ENCODE measurements at regions not wholly inside any gene's neighbourhood (a gene's known extent, or its start where the extent isn't known, plus 50 kb on each side); places are given as distances from the start of the nearest gene placed in this dataset.
A peak's percentile ranks its signal among the peaks of the same experiment; 100 is the strongest.

- Mint-ChIP-seq H3K4me1 (ENCODE audit: low read depth) (no peaks in the 10 kb centered on the region), H3K36me3 (no peaks in the 10 kb centered on the region), H3K9me3 (no peaks in the 10 kb centered on the region), H3K27me3 (no peaks in the 10 kb centered on the region), H3K27ac (no peak overlapping the region), H3K4me3 (no peak overlapping the region)
- DNase-seq = no peak
- CTCF ChIA-PET = no interaction called here
- POLR2A ChIA-PET = no interaction called here
- intact Hi-C loops (cut with micrococcal nuclease) = no loop called here
These were observed 54.1 kb upstream of the PIK3C2G start for GRCh38 chr12:18207266-18207665.

GRCh38 chr12:18206198-18206597 lies 55.1 kb upstream of the PIK3C2G start:
- intact Hi-C loops (cut with micrococcal nuclease) = no loop called here
- H3K36me3 Mint-ChIP-seq = no peaks in the 10 kb centered on the region
- CTCF ChIA-PET = no interaction called here
- H3K9me3 Mint-ChIP-seq = no peaks in the 10 kb centered on the region
- no peak overlapping the region for H3K4me3 Mint-ChIP-seq
- H3K27ac Mint-ChIP-seq = no peak overlapping the region
- DNase-seq = no peak
- H3K4me1 Mint-ChIP-seq (ENCODE audit: low read depth) = no peaks in the 10 kb centered on the region
- POLR2A ChIA-PET = no interaction called here
- no peaks in the 10 kb centered on the region for H3K27me3 Mint-ChIP-seq

- intact Hi-C loops (cut with micrococcal nuclease) = no loop called here
- H3K36me3 Mint-ChIP-seq = no peaks in the 10 kb centered on the region
- no peaks in the 10 kb centered on the region for H3K4me1 Mint-ChIP-seq (ENCODE audit: low read depth)
- POLR2A ChIA-PET = no interaction called here
- DNase-seq = no peak
- CTCF ChIA-PET = no interaction called here
- H3K27me3 Mint-ChIP-seq = no peaks in the 10 kb centered on the region
- H3K27ac Mint-ChIP-seq = no peak overlapping the region
- no peaks in the 10 kb centered on the region for H3K9me3 Mint-ChIP-seq
- no peak overlapping the region for H3K4me3 Mint-ChIP-seq
These were observed 57.3 kb upstream of the PIK3C2G start for GRCh38 chr12:18204053-18204452.

GRCh38 chr12:18192119-18192518 lies 69.2 kb upstream of the PIK3C2G start:
- ChIA-PET POLR2A (no interaction called here), CTCF (no interaction called here)
- intact Hi-C loops (cut with micrococcal nuclease) = no loop called here
- Mint-ChIP-seq H3K36me3 (no peaks in the 10 kb centered on the region), H3K4me1 (ENCODE audit: low read depth) (no peaks in the 10 kb centered on the region), H3K27me3 (no peaks in the 10 kb centered on the region), H3K4me3 (no peak overlapping the region), H3K9me3 (peaks cover 2% of the 10 kb centered on the region), H3K27ac (no peak overlapping the region)
- DNase-seq = no peak

- Mint-ChIP-seq H3K4me1 (ENCODE audit: low read depth) (no peaks in the 10 kb centered on the region), H3K27me3 (no peaks in the 10 kb centered on the region), H3K4me3 (no peak overlapping the region)
These were observed 78.2 kb upstream of the PIK3C2G start for GRCh38 chr12:18183141-18183540.

GRCh38 chr12:18171571-18171970 lies 81.6 kb upstream of the RERGL start:
- Mint-ChIP-seq H3K27ac (no peak overlapping the region), H3K27me3 (peaks cover 1% of the 10 kb centered on the region), H3K36me3 (no peaks in the 10 kb centered on the region), H3K4me1 (ENCODE audit: low read depth) (no peaks in the 10 kb centered on the region), H3K4me3 (no peak overlapping the region), H3K9me3 (peaks cover 11% of the 10 kb centered on the region)
- CTCF ChIA-PET = interaction anchor here (0.7 kb wide), 1 partner anchor 148 kb away, joined by 4 read pairs; no protein-coding TSS in a partner anchor
- DNase-seq = no peak
- intact Hi-C loops (cut with micrococcal nuclease) = no loop called here
- POLR2A ChIA-PET = no interaction called here

More at GRCh38 chr12:18183141-18183540, 78.2 kb upstream of the PIK3C2G start:
- ChIA-PET CTCF (no interaction called here), POLR2A (no interaction called here)
- no peak overlapping the region for H3K27ac Mint-ChIP-seq
- intact Hi-C loops (cut with micrococcal nuclease) = no loop called here
- DNase-seq = no peak
- H3K9me3 Mint-ChIP-seq = no peaks in the 10 kb centered on the region
- H3K36me3 Mint-ChIP-seq = no peaks in the 10 kb centered on the region

- DNase-seq = no peak
- ChIA-PET POLR2A (no interaction called here), CTCF (interaction anchor here (1.0 kb wide), 1 partner anchor 8 kb away, joined by 3 read pairs; no protein-coding TSS in a partner anchor)
- Mint-ChIP-seq H3K27me3 (peaks cover 1% of the 10 kb centered on the region), H3K9me3 (peaks cover 12% of the 10 kb centered on the region), H3K27ac (no peak overlapping the region), H3K4me1 (ENCODE audit: low read depth) (peaks cover 18% of the 10 kb centered on the region), H3K36me3 (no peaks in the 10 kb centered on the region), H3K4me3 (no peak overlapping the region)
- intact Hi-C loops (cut with micrococcal nuclease) = no loop called here
These were observed 78.0 kb upstream of the RERGL start for GRCh38 chr12:18168016-18168415.

GRCh38 chr12:18165889-18166288 lies 75.9 kb upstream of the RERGL start:
- Mint-ChIP-seq H3K36me3 (no peaks in the 10 kb centered on the region), H3K9me3 (peaks cover 5% of the 10 kb centered on the region), H3K27me3 (peaks cover 1% of the 10 kb centered on the region), H3K4me3 (no peak overlapping the region), H3K27ac (peak overlapping the region; percentile 36), H3K4me1 (ENCODE audit: low read depth) (peaks cover 18% of the 10 kb centered on the region)
- intact Hi-C loops (cut with micrococcal nuclease) = loop anchor here (1.0 kb wide), 2 partner anchors 706 to 1316 kb away; no protein-coding TSS in a partner anchor
- ChIA-PET CTCF (interaction anchor here (0.8 to 1.7 kb wide), 2 partner anchors 24 to 27 kb away, joined by 3 to 4 read pairs; no protein-coding TSS in a partner anchor), POLR2A (no interaction called here)
- no peak for DNase-seq

GRCh38 chr12:18165422-18165871 lies 75.5 kb upstream of the RERGL start:
- DNase-seq = no peak
- Mint-ChIP-seq H3K9me3 (peaks cover 5% of the 10 kb centered on the region), H3K4me3 (no peak overlapping the region), H3K27ac (peak overlapping the region; percentile 36), H3K36me3 (no peaks in the 10 kb centered on the region), H3K4me1 (ENCODE audit: low read depth) (peaks cover 18% of the 10 kb centered on the region), H3K27me3 (peaks cover 1% of the 10 kb centered on the region)
- intact Hi-C loops (cut with micrococcal nuclease) = loop anchor here (1.0 kb wide), 2 partner anchors 707 to 1317 kb away; no protein-coding TSS in a partner anchor
- POLR2A ChIA-PET = no interaction called here
- CTCF ChIA-PET = interaction anchor here (0.8 to 1.7 kb wide), 2 partner anchors 24 to 27 kb away, joined by 3 to 4 read pairs; no protein-coding TSS in a partner anchor

GRCh38 chr12:18160901-18161300 lies 70.9 kb upstream of the RERGL start:
- Mint-ChIP-seq H3K4me1 (ENCODE audit: low read depth) (peaks cover 14% of the 10 kb centered on the region), H3K27ac (no peak overlapping the region), H3K27me3 (no peaks in the 10 kb centered on the region), H3K4me3 (no peak overlapping the region), H3K9me3 (peaks cover 9% of the 10 kb centered on the region), H3K36me3 (no peaks in the 10 kb centered on the region)
- ChIA-PET CTCF (interaction anchor here (2.4 kb wide), 1 partner anchor 10 kb away, joined by 9 read pairs; no protein-coding TSS in a partner anchor), POLR2A (no interaction called here)
- intact Hi-C loops (cut with micrococcal nuclease) = no loop called here
- DNase-seq = no peak

GRCh38 chr12:18158774-18159557 lies 69.0 kb upstream of the RERGL start:
- no peak overlapping the region for H3K4me3 Mint-ChIP-seq
- no peak overlapping the region for H3K27ac Mint-ChIP-seq
- H3K27me3 Mint-ChIP-seq = no peaks in the 10 kb centered on the region
- H3K36me3 Mint-ChIP-seq = no peaks in the 10 kb centered on the region
- POLR2A ChIA-PET = no interaction called here
- intact Hi-C loops (cut with micrococcal nuclease) = loop anchor here (2.0 kb wide), 1 partner anchor 66 kb away; no protein-coding TSS in a partner anchor
- H3K9me3 Mint-ChIP-seq = peaks cover 6% of the 10 kb centered on the region
- DNase-seq = no peak
- CTCF ChIA-PET = interaction anchor here (0.7 to 2.4 kb wide), 9 partner anchors 8 to 161 kb away, joined by 3 to 9 read pairs (median 4); no protein-coding TSS in a partner anchor
- peaks cover 2% of the 10 kb centered on the region for H3K4me1 Mint-ChIP-seq (ENCODE audit: low read depth)

- ChIA-PET CTCF (no interaction called here), POLR2A (no interaction called here)
- intact Hi-C loops (cut with micrococcal nuclease) = no loop called here
- Mint-ChIP-seq H3K9me3 (peaks cover 4% of the 10 kb centered on the region), H3K27ac (no peak overlapping the region), H3K4me3 (no peak overlapping the region), H3K36me3 (no peaks in the 10 kb centered on the region), H3K27me3 (no peaks in the 10 kb centered on the region), H3K4me1 (ENCODE audit: low read depth) (no peaks in the 10 kb centered on the region)
- no peak for DNase-seq
These were observed 63.8 kb upstream of the RERGL start for GRCh38 chr12:18153826-18154225.

- no peaks in the 10 kb centered on the region for H3K9me3 Mint-ChIP-seq
- ChIA-PET CTCF (interaction anchor here (1.0 to 2.0 kb wide), 2 partner anchors 9 to 15 kb away, joined by 3 to 9 read pairs; no protein-coding TSS in a partner anchor), POLR2A (no interaction called here)
- H3K36me3 Mint-ChIP-seq = no peaks in the 10 kb centered on the region
- no peaks in the 10 kb centered on the region for H3K4me1 Mint-ChIP-seq (ENCODE audit: low read depth)
- intact Hi-C loops (cut with micrococcal nuclease) = no loop called here
- no peaks in the 10 kb centered on the region for H3K27me3 Mint-ChIP-seq
- no peak for DNase-seq
- no peak overlapping the region for H3K27ac Mint-ChIP-seq
- H3K4me3 Mint-ChIP-seq = no peak overlapping the region
These were observed 61.0 kb upstream of the RERGL start for GRCh38 chr12:18151036-18151435.
